ENCODE measurements at regions not wholly inside any gene's neighbourhood (a gene's known extent, or its start where the extent isn't known, plus 50 kb on each side); places are given as distances from the start of the nearest gene placed in this dataset.

DNA sequence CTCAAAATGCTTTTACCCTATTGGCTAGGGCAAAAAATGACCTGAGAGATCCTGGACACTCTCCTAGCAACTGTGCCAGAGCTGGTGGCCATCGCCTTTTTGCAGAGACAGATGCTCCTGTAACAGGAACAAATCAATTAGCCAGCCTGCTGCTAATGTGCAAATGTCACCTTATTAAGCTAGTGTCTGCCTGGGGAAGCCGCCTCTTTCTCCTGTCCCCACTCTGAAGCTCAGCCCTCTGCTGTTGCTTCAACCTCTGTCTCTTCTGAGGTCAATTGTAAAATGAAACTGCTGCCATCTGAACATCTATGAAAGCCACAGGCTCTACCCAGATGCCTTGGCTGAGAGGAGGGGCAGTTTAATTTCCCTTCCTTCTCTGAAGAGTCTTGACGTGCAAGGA is 85.5 kb upstream of the CACNA1E start:
- DNase-seq (ENCODE audit: extremely low read depth, low read depth): no peak
- no peak for TF ChIP-seq CTCF (IDR thresholded peaks at IDR 0.05; ENCODE audit: low read depth, low read length)

GRCh38 chr1:181398544-181398943 is 84.8 kb upstream of the CACNA1E start:
- no peak for DNase-seq (ENCODE audit: extremely low read depth, low read depth)
- no peak for TF ChIP-seq CTCF (IDR thresholded peaks at IDR 0.05; ENCODE audit: low read depth, low read length)

GRCh38 chr1:181405584-181405983 is 77.7 kb upstream of the CACNA1E start:
- no peak for DNase-seq (ENCODE audit: extremely low read depth, low read depth)

DNA sequence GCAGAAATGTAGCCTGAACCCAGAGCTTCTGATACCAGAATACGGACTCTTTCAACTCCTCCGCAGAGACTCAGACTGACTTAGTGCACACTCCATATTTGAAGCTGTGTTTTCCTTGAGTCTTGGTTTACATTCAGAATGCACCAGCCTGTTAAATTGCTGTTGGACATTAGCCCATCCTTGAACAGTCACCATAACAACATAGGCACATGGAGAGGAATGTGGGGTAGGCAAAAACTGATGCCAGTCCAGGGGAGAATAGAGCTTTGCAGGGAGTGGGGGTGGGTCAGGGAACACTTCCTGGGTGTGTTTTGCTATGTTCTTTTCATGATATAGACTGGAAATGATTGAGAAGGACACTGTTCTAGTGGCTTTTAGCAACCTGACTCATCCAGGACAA is 76.3 kb upstream of the CACNA1E start:
- DNase-seq (ENCODE audit: extremely low read depth, low read depth): no peak

More at GRCh38 chr1:181405584-181405983, 77.7 kb upstream of the CACNA1E start:
- TF ChIP-seq CTCF (IDR thresholded peaks at IDR 0.05; ENCODE audit: low read depth, low read length): no peak

DNA sequence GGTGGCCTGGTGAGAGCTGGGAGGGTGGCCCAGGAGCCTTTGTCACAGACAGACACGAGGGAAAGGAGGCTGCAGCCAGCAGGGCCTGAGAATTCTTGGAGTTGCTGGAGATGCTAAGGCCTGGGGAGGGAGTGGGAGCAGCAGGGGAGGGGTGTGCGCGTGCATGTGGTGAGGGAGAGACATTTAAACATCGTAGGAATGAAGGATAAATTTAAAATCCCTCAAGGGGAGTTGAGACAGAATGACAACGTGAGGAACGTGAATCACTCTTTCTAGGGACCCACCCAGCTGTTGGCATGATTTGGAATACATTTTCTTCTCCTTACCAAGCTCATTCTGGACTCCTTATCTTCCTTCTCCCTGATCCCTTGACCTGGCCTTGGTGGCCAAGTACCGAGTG is 73.3 kb upstream of the CACNA1E start:
- no peak for DNase-seq (ENCODE audit: extremely low read depth, low read depth)
- no peak for TF ChIP-seq CTCF (IDR thresholded peaks at IDR 0.05; ENCODE audit: low read depth, low read length)

More for the DNA sequence above, 76.3 kb upstream of the CACNA1E start:
- TF ChIP-seq CTCF (IDR thresholded peaks at IDR 0.05; ENCODE audit: low read depth, low read length): no peak

- TF ChIP-seq CTCF (IDR thresholded peaks at IDR 0.05; ENCODE audit: low read depth, low read length): no peak
- no peak for DNase-seq (ENCODE audit: extremely low read depth, low read depth)
Observed at GRCh38 chr1:181412746-181413145, 70.6 kb upstream of the CACNA1E start.

DNA sequence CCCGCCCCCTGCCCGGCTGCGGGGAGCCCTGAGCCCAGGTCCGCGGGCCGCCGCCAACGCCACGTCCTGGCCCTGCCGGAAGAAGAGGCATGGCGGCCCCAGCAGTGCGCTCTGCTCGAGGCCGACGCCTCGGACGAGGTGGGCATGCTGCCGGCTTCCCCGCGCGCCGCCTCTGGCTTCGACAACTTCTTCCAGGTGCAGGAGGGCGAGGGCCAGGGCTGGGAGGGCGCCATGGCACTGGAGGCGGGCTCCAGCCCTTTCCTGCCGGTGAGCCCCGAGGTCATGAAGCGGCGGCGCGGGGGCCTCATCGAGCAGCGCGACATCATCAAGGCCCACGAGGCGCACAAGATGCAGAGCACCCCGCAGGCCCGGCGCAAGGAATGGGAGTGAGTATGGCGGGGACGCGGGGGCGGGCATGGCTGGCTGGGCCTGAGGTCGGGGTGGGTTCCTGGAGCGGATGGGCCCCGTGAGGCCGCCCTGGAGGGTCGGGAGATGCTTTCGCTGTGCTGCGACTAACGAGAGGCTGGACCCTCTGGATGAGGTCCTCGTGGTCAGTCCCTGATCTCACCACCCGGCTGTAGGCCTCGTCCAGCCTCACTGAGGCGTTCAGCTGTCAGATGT is 70.0 kb upstream of the CACNA1E start:
- TF ChIP-seq CTCF (IDR thresholded peaks at IDR 0.05; ENCODE audit: low read depth, low read length): no peak

More for the DNA sequence above, 70.0 kb upstream of the CACNA1E start:
- no peak for DNase-seq (ENCODE audit: extremely low read depth, low read depth)
